NCI-H128 (cell line): ENCODE measurements at regions not wholly inside any gene's neighbourhood (a gene's known extent, or its start where the extent isn't known, plus 50 kb on each side); places are given as distances from the start of the nearest gene placed in this dataset.

Source experiments
- DNase-seq: peaks from one replicate; lab custom pipeline; 2025; ENCODE audit not compliant: unreplicated experiment; lab: John Stamatoyannopoulos, UW

DNA sequence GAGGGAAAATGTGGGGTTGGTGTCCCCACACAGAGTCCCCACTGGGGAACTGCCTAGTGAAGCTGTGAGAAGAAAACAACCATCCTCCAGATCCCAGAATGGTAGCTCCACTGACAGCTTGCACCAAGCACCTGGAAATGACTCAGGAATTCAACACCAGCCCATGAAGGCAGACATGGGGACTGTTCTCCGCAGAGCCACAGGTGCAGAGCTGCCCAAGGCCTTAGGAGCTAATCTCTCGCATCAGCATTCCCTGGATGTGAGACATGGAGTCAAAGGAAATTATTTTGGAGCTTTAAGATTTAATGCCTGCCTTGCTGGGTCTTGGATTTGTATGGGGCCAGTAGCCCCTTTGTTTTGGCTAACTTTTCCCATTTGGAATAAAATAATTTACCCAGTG lies 367.9 kb downstream of the FAM133A start:
- no peak for DNase-seq

DNA sequence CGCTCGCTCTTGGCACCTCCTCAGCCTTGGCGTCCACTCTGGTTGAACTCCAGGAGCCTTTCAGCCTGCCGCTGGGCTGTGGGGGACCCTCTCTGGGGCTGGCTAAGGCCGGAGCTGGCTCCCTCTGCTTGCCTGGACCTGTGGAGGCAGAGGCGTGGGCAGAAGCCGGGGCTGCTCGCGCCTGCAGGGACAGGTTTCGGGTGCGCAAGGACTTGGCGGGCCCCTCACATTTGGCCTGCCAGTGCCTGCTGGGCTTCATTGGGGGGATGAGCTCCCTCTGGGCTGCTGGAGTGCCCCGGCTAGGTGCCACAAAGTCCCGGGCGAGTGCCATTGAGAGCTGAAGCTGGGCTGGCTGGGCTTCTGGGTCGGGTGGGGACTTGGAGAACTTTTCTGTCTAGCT lies 371.7 kb downstream of the FAM133A start:
- no peak for DNase-seq

DNA sequence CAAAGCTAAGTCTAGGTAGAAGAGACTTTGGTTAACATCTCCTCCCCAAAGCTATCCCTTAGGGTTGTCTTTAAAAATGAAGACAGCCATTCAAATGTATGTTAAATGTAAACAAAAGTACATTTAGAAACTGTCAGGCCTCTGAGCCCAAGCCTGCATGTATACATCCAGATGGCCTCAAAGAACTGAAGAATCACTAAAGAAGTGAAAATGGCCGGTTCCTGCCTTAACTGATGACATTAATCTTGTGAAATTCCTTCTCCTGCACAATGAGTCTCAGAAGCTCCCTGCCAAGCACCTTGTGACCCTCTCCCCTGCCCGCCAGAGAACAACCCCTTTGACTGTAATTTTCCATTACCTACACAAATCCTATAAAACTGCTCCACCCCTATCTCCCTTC lies 377.9 kb downstream of the FAM133A start:
- no peak for DNase-seq

DNA sequence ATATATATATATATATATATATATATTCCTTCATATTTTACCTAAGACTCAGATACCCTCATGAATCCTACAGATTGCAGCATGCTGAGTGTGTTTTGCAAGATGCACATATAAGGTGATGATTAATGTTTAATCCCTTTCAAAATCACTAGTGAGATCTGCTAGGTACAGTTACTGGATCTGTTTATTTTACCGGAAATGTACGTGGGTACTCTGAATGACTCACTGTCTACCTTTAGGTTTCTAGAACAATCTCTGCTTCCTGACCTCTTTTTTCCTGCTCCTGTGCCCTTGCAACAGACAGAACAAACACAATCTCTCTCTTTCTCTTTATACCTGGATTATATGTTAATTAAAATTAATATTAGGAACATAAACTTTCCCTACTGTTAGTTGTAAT lies 379.6 kb downstream of the FAM133A start:
- DNase-seq, result no peak

DNA sequence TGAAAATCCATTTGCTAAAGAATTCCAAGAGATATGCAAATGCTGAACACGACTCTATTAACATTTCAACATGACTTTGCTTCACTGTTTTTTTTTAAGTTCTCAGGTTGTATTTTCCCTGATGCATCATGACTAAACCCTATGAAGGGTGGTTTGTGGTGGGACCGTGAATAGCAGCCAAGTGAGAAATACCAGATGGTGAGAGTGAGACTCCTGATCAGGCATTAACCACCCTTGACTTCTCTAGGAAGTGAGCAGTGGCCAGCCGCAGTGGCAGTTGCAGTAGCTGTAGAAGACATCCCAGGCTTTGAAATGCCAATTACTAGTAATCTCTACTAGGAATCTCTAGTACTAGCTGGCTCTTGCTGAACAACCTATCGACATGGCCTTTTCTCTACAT lies 383.4 kb downstream of the FAM133A start:
- DNase-seq, result no peak

DNA sequence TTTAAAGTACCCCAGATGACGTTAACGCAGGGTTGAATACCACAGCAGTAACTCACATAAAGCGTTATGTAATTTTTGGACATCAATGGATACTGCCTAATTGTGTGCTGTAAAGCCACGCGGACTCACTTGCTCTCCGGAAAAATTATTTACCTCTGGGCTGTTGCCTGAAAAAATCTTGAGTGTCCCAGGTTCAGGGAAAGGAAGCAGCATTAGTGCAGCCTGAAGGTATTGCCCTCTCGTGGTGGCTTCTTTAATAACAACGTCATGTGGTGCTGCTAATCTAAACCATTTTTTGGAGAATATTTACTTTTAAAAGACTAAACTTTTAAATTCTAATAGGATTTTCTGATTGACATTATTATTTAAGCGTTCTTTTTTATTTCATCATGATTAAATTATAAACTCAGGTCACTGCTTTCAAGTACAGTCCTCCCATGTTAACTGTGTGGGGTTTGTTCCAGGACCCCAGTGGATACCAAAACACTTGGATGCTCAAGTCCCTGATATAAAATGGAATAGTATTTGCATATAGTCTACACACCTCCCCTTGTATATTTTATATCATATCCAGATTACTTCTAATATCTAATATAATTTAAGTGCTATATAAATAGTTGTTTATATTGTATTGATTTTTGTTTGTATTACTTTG lies 384.8 kb downstream of the FAM133A start:
- no peak for DNase-seq

DNA sequence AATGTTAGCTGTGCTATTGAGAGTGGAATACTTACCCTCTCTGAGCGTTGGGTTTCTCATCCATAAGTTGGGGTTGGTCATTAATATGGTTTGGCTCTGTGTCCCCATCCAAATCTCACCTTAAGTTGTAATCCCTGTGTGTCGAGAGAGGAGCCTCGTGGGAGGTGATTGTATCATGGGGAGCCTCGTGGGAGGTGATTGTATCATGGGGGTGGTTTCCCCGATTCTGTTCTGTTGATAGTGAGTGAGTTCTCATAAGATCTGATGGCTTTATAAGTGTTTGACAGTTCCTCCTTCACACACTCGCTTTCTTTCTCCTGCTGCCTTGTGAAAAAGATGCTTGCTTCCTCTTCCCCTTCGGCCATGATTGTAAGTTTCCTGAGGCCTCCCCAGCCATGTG lies 391.1 kb downstream of the FAM133A start:
- no peak for DNase-seq

DNA sequence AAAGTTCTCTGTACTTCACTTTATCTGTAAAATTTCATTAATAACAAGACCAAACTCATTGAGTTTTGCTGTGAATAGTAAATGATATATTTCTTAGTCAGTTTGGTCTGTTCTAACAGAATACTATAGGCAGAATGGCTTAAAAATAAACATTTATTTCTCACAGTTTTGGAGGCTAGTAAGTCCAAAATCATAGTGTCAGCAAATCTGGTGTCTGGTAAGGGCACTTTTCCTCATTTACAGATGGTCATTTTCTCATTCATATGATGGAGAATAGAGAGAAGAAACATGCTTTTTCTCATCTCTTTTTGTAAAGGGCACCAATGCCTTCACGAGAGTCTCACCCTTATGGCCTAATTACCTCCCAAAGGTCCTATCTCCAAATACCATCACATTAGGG lies 415.1 kb downstream of the FAM133A start:
- DNase-seq, result no peak

DNA sequence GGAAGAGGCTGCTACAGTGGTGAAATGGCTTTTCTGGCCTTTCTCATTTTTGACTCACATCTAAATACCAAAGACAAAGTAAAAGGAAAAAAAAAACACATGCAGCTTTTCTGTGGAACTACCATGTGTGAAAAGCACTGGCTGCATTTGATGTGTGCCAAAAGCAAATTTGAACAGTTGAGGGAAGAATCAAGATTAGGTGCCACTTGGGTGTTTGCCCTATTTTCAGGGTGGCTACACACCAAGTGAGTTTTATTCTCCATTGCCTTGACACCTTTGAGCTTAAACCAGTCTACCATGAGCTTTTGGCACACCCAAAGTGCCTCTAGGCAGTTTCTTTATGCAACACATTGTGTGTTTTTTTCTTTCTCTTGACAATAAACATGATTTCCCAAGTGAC lies 423.9 kb downstream of the FAM133A start:
- no peak for DNase-seq

DNA sequence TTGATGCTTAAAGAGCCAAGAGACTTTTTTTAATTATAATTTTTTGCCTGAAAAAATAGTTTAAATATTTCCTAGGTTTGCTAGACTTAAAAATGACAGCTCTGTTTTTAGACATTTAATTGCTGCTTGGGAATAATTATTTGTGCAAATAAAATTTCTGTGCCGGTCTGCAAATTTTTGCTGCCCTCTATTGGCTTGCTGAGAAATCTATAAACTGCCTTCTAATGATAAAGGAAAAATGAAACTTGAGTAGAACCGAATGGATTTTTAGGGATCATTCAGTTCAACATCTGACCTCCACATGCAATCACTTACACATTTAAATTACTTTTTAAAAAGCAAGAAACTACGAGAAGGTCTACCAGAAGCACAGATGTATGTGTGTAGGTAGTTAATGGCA lies 434.0 kb downstream of the FAM133A start:
- no peak for DNase-seq

DNA sequence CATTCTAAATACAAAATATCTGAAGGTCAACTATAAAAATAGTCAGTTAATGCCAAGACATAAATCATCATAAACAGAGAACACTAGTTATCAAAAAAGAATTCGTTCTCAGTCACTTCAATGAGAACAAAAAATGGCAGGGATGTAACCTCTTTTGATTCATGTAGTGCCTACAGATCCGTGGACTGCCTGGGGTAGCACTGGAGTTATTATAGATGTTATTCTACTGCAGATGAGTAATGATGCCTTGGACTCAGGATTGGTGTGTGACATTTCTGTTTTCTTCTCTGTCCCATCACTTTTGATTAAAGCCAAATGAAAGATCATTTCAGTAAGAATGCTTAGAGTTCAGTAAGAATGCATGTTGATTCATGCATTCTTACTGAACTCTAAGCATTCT lies 440.4 kb downstream of the FAM133A start:
- no peak for DNase-seq

DNA sequence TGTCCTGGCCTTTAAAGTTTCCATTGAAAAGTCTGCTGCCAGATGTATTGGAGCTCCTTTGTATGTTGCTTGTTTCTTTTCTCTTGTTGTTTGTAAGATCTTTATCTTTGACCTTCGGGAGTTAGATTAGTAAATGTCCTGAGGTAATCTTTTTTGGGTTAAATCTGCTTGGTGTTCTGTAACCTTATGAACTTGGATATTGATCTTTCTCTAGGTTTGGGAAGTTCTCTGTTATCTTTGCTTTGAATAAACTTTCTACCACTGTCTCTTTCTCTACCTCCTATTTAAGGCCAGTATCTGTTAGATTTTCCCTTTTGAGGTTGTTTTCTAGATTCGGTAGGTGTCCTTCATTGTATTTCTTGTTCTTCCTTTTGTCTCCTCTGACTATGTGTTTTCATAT lies 447.8 kb downstream of the FAM133A start:
- DNase-seq, result no peak

DNA sequence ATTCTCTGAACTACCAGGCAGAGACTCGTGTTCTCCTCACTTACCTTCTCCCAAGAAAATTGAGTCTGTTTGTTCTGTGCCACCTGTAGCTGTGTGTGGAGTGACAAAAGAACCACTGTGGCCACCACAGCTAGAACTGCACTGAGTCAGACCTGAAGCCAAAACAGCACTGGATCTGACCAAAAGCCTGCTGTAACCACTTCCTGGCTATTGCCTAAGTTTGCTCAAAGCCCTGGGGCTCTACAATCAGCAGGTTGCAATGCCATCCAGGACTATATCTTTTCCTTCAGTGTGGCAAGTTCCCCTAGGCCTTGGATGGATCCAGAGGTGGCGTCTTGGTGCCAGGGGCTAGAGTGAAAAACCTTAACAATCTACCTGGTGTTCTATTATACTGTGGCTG lies 449.1 kb downstream of the FAM133A start:
- no peak for DNase-seq

DNA sequence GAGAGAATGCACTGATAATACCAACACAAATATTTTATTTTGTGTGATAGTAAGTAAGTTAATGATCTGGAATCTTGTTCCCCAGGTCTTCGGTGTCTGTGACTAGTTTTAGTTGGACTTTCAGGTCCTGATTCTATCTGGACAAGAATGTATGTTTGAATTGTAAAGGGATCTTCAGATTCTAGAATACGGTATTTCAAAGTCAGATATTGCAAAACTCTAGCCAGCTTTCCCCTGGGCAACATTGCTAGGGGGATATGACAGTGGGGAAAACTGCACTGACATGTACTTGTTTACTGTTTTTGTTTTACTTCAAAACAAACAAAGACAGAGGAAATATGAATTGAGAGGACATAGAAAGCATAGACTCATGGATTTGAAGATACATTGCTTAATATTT lies 489.0 kb downstream of the FAM133A start:
- no peak for DNase-seq

DNA sequence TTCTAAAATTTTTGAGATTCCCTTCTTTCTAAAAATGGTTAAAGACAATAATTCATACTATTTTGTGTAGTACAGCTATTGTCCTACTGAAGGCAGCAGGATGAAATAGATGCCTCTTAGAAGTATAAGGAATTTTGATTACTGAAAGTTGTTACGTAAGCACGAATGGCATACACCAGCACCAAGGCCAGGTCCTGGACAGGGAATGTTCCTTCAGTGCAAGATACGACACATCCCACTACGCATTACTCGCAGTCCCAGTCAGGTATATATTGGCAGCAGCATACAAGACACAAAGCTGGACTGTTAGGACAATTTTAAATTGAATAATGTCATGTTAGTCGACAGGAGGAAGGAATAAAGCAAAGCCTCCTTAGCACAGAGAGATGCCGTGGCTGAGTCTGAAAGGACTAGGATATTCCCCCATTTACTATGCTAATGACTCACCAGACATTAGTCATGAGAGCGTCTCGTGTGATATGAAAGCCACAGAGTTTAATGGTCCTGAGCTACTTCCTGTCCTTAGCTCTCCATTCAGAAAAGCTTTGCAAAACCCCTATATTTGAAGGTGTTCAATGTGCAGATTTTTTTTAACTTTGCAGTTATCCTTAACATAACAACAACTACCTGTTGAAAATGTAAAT lies 504.3 kb downstream of the FAM133A start:
- DNase-seq, result no peak

DNA sequence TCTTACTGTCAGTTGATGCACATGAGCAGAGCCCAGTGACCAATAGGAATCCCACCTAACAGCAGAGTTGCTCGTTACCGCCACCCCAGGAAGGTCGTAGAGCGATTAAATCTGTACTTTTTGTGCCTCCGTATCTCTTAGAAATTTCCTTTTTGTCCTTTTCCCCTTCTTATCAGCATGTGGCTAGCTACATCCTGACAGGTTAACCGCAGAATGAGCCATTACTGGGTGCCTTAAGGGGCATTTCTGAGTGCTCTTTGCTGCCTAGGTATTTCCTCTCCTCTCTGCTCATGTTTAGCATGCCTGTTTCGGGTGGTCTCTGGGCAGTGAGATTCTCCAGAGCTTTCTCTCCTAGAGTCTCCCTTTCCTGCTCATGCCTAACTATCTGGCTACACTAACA lies 530.5 kb downstream of the FAM133A start:
- DNase-seq, result no peak

DNA sequence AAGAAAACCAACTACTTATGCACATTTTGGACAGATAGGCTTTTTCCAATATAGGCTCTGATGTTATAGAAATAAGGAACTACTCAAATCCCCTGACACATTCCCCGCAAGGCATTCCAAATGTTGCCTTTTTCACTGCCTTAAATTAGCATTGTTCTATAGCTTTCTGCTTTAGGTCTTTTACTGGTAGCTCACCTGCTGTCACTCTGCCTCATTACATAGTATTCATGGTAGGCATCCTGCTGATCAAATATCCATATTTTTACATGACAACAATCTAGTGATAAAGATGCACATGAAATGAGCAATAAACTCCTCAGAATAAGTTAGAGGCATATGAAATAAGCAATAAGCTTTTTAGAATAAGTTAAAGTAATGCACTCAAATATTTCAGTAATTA lies 542.7 kb downstream of the FAM133A start:
- no peak for DNase-seq

DNA sequence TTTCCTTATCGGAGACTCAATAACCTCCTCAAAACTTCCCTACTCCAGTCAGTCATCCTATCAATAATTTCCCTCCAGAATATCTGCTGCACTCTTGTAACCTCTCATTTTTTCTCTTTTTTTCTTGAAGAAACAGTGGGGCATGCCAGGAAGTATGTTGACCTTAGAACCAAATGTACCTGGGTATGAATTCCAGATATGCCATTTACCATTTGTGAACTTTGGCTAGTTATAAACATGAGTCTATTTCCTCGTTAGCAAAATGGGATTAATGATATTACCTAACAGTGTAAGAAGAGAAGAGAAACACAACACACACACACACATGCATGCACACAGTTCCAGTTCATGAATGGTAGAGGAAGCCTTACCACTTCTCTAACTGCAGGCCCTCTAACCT lies 578.2 kb downstream of the FAM133A start:
- DNase-seq, result no peak

DNA sequence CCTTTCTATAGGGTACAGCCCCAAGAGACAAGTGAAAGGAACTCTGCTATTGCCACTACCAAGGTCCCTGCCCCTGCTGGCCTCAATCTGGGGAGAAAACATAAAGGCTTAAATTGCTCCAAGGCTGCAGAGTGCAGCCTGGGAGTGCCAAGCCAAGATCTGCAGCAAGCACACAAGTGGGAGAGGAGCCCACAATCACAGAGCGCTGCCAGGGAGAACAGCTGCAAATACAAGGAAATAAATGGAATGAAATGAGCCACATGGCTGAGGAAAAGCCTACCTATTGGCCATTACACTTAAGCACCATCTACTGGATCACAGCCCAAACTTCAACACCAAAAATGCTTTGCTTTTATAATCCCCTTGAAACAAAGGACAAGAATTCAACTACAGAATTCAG lies 582.4 kb downstream of the FAM133A start:
- DNase-seq, result no peak

DNA sequence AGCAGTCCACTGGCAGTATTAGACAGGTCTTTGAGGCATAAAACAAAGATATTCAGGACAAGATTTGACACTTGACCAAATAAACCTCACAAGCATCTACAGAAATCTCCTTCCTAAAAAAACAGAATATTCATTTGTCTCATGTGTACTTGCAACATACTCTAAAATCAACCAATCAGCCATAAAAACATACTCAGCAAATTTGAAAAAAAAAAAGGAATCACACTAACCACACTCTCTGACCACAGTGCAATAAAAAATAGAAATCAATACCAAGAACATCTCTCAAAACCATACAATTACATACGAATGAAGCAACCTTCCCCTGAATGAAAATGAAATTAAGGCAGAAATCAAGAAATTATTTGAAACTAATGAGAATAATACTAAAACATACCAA lies 591.3 kb downstream of the FAM133A start:
- DNase-seq, result no peak

DNA sequence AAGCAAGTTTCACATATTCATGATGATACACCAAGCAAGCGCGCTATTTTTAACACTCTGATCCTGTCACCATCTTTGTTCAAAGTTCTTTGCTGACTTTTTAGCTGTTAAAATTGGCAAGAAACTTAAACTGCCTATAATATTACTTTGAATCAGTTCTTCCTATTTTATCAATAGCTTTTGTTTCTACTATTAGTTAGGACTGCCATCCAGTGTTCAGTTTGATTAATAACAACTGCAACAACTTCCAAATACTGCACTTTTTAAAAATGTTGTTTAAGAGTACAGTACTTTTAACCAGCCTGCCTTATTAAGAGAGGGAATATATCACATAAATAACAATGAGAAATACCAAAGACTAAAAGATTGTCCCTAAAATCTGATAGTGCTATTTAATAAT lies 614.3 kb downstream of the FAM133A start:
- DNase-seq, result no peak

DNA sequence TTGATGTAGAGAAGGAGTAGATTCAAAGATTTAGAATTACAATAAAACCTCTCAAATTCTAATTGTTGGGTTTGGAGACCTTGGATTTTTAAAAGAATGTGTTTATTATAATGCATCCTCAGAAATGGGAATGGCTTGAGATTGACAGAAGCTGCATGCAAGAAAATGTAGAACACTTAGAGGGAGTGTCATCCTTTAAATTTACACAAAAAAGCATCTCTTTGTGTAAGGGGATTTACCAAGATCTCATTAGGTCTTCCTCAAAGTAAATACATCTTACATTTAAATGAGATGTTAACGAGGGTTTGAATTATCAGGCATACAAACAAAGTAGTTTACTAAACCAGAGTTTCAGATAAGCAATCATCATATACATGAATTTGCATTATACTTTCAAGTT lies 615.0 kb downstream of the FAM133A start:
- no peak for DNase-seq

DNA sequence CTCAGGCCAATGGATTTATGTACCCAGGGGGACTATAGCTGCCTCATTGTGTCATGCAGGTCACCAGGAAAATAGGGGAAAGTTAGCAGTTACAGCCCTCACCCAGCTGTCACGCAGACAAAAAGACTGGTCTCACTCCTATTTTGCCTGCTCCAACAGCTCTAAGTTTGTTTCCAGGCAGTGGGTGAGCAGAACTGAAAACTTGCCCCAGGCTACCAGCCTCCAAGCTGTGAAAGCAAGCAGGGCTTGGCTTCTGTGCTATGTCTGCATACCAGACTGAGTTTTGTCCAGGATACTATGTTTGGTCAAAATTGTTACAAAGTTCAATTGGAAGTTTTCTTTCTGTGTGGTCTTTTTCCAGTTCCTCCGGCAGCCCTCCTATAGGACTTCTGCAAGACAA lies 628.4 kb downstream of the FAM133A start:
- no peak for DNase-seq
